ENCODE measurements at regions not wholly inside any gene's neighbourhood (a gene's known extent, or its start where the extent isn't known, plus 50 kb on each side); places are given as distances from the start of the nearest gene placed in this dataset.

- no peak for DNase-seq (ENCODE audit: low read depth)
- TF ChIP-seq CTCF (IDR thresholded peaks at IDR 0.05; ENCODE audit: low read depth, low read length) (no peak), POLR2A (IDR thresholded peaks at IDR 0.05; ENCODE audit: extremely low read depth, insufficient read length) (no peak), MYC (IDR thresholded peaks at IDR 0.05; ENCODE audit: low read depth, low read length) (no peak), MAX (IDR thresholded peaks at IDR 0.05; ENCODE audit: low read depth, low read length) (no peak)
- H3K4me3 ChIP-seq (ENCODE audit: low read depth, low read length) = no peak overlapping the region
Measured at GRCh38 chr18:47735041-47735702, 195.3 kb downstream of the SMAD2 start.

GRCh38 chr18:47731276-47731675 is 199.2 kb downstream of the SMAD2 start:
- DNase-seq (ENCODE audit: low read depth) = no peak
- TF ChIP-seq CTCF (IDR thresholded peaks at IDR 0.05; ENCODE audit: low read depth, low read length) (no peak), POLR2A (IDR thresholded peaks at IDR 0.05; ENCODE audit: extremely low read depth, insufficient read length) (no peak), MYC (IDR thresholded peaks at IDR 0.05; ENCODE audit: low read depth, low read length) (no peak), MAX (IDR thresholded peaks at IDR 0.05; ENCODE audit: low read depth, low read length) (no peak)
- no peak overlapping the region for H3K4me3 ChIP-seq (ENCODE audit: low read depth, low read length)

GRCh38 chr18:47730795-47731194 is 199.7 kb downstream of the SMAD2 start:
- TF ChIP-seq MYC (IDR thresholded peaks at IDR 0.05; ENCODE audit: low read depth, low read length) (no peak), CTCF (IDR thresholded peaks at IDR 0.05; ENCODE audit: low read depth, low read length) (no peak), MAX (IDR thresholded peaks at IDR 0.05; ENCODE audit: low read depth, low read length) (no peak), POLR2A (IDR thresholded peaks at IDR 0.05; ENCODE audit: extremely low read depth, insufficient read length) (no peak)
- no peak overlapping the region for H3K4me3 ChIP-seq (ENCODE audit: low read depth, low read length)
- DNase-seq (ENCODE audit: low read depth) = no peak

GRCh38 chr18:47729356-47729755 is 201.1 kb downstream of the SMAD2 start:
- DNase-seq (ENCODE audit: low read depth) = no peak
- H3K4me3 ChIP-seq (ENCODE audit: low read depth, low read length) = no peak overlapping the region
- no peak for TF ChIP-seq CTCF (IDR thresholded peaks at IDR 0.05; ENCODE audit: low read depth, low read length)
- TF ChIP-seq MYC (IDR thresholded peaks at IDR 0.05; ENCODE audit: low read depth, low read length) = no peak
- TF ChIP-seq MAX (IDR thresholded peaks at IDR 0.05; ENCODE audit: low read depth, low read length) = no peak
- TF ChIP-seq POLR2A (IDR thresholded peaks at IDR 0.05; ENCODE audit: extremely low read depth, insufficient read length) = no peak

- DNase-seq (ENCODE audit: low read depth) = no peak
- no peak overlapping the region for H3K4me3 ChIP-seq (ENCODE audit: low read depth, low read length)
- TF ChIP-seq MAX (IDR thresholded peaks at IDR 0.05; ENCODE audit: low read depth, low read length) = no peak
- no peak for TF ChIP-seq CTCF (IDR thresholded peaks at IDR 0.05; ENCODE audit: low read depth, low read length)
- no peak for TF ChIP-seq MYC (IDR thresholded peaks at IDR 0.05; ENCODE audit: low read depth, low read length)
- TF ChIP-seq POLR2A (IDR thresholded peaks at IDR 0.05; ENCODE audit: extremely low read depth, insufficient read length) = no peak
Measured at GRCh38 chr18:47728921-47729320, 201.5 kb downstream of the SMAD2 start.
